A549 (cell line): ENCODE measurements at regions not wholly inside any gene's neighbourhood (a gene's known extent, or its start where the extent isn't known, plus 50 kb on each side); places are given as distances from the start of the nearest gene placed in this dataset.
"Not testable (repeated sequence)": the region's sequence is repeated elsewhere in the genome, so short reads cannot be mapped to it uniquely, and the experiment has no call there.

Experiments used
- CTCF ChIP-seq: fragments of >200 bp; sonication (Bioruptor Twin); formaldehyde crosslinking; IDR thresholded peaks from 3 replicates; pipeline ENCODE4 v1.5.1; 2016
- JUNB ChIP-seq: fragments of >200 bp; sonication (Bioruptor Twin); formaldehyde crosslinking; IDR thresholded peaks from 2 replicates; pipeline ENCODE4 v1.6.1; 2016
- PHF8 ChIP-seq: fragments of 200-600 bp; sonication (generic); IDR thresholded peaks from 2 replicates; pipeline ENCODE4 v1.6.1; 2016; ENCODE audit warnings: low read depth, mild to moderate bottlenecking, antibody characterized with exemption, moderate library complexity, borderline replicate concordance

GRCh38 chr20:12145951-12146350, 228.3 kb downstream of the BTBD3 start:
- TF ChIP-seq CTCF, JUNB, PHF8: not testable (repeated sequence)
